ENCODE measurements at regions not wholly inside any gene's neighbourhood (a gene's known extent, or its start where the extent isn't known, plus 50 kb on each side); places are given as distances from the start of the nearest gene placed in this dataset.

DNA sequence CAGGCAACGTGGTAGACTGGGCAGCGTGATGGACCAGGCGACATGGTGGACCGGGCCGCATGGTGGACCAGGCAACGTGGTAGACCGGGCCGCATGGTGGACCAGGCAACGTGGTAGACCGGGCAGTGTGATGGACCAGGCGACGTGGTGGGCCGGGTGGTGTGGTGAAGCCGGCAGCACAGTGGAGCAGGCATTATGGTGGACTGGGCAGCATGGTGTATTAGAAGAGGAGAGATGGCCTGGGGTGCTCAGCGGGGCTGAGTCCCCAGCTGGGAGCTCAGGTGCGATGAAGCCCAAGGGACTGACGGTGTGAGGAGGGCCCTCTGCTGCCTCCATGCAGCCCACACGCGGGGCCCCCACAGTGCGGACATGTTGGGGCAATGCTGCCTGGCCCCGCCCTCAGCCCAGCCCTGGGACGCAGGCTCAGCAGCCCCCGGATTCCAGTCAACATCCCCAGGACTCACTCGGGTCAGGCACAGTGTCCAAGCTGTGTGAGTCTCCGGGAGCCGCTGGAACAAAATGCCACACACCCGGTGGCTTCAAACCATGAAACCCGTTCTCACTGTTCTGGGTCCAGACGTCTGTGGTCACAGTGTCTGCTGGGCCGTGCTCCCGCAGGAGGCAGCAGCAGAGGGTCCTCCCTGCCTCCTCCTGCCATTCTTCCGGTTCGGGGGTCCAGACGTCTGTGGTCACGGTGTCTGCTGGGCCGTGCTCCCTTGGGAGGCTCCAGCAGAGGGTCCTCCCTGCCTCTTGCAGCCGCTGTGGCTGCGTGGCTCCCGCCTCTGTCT is 1084.9 kb downstream of the BRD1 start:
- DNase-seq: no peak

DNA sequence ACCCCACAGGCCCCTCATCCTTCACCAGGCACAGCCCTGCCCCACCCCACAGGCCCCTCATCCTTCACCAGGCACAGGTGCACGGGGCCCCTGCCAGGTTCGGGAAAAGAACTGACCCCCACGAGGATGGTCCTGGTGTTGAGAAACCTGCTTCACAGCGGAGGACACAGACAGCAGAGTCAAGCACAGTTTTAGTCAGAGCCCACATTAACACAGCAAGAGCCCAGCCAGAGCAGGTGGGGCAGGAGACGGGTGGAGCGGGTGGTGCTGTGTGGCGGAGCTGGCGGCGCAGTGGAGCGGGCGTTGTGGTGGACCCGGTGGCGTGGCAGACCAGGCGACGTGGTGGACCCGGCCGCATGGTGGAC is 1085.5 kb downstream of the BRD1 start:
- no peak for DNase-seq

- no peak for DNase-seq
Observed at GRCh38 chr22:48741540-48741939, 1086.1 kb downstream of the BRD1 start.

DNA sequence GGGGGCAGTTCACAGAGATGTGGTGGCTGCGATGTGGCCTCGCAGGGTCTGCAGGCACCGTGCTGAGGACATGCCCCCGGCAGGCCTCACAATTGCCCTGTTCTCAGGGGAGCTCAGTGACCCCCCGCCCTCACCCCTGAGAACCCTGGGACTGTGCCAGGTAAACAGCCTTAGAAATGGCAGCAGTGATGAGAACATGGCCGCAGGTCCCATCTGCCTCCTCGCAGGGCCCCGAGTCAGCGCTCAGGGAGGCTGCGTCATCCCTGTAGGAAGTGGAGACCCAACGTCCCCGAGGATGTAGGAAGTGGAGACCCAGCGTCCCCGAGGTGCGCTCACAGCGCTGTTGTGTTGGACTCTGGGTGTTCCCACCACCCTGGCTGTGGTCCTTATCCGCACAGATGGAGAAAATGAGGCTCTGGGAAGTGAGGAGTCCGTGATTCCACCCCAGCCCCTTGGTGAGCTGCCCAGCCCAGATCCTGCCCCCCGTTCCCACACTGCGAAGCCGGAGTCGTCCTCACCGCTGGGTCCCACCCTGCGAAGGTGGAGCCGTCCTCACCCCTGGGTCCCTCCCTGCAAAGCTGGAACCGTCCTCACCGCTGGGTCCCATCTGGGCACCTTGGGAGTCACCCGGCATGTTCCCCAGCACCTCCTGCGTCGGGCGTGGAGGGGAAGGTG is 1086.8 kb downstream of the BRD1 start:
- no peak for DNase-seq

DNA sequence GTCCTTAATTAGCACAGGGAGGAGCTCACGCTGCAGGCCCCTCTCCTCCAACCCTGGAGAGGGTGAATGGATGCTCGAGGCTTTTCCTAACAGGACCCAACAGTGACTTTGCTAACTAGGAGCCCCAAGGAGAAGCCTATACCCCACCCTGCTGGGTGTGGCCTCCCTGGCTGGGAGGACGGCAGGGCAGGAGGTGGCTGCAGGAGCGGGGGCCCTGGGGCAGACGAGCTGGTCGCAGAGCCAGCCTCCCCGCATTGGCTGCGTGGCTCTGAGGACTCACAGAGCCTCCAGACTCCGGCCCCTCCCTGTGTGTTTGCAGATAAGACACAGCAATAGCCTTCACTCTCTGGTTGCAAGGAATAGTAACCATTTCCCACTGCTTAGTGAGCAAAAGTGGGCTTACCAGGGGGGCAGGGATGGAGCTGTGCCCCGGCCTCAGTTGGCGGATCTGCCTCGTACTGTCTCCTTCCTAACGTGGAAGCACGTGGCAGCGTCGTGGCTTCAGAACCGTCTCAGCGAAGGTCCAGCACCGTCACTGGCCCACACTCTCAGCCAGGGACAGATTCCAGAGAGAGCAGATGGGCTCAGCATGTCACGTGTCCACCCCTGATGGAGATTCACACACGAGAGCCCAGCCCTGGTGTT is 1087.5 kb downstream of the BRD1 start:
- DNase-seq: no peak

GRCh38 chr22:48739348-48740085 is 1088.2 kb downstream of the BRD1 start:
- no peak for DNase-seq

GRCh38 chr22:48738204-48738980 is 1089.3 kb downstream of the BRD1 start:
- DNase-seq: no peak

- DNase-seq: no peak
Observed at GRCh38 chr22:48737461-48738203, 1090.0 kb downstream of the BRD1 start.

DNA sequence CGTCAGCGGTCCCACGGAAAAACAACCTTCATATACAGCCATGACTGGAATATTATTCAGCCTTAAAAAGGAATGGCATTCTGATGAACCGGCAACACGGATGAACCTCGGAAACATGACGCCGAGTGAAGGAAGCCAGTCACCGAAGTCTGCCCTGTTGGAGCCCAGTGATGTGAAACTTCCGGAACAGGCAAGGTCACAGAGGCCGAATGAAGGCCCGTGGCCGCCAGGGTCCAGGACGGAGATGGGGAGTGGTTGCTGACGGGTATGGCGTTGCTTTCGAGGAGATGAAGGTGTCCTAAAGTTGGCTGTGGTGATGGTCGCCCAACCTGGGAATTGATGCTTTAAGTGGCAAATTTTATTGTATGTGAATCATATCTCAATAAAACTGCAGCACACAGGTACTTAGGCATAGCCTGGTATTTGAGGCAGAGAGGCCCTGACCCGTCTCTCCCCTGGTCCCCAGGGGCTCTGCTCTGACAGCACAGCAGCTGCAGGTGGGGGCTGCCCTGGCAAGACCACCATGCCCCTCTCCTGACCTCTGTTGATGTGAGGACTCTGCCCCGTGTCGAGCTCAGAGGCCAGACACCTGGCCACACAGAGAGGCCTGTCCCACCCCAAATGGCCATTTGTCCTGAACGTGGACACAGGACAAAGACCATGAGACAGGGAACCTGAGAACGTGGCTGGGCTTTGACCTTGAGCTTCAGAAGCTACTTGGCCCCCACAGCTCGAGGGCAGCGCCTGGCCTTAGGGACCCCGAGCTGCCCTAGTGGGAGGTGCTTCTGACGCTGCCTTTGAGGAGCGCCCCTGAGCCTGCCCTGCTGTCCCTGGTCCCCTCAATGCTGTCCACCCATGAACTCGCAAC is 1090.8 kb downstream of the BRD1 start:
- DNase-seq: no peak

- DNase-seq: no peak
Observed at GRCh38 chr22:48734961-48735360, 1092.7 kb downstream of the BRD1 start.

DNA sequence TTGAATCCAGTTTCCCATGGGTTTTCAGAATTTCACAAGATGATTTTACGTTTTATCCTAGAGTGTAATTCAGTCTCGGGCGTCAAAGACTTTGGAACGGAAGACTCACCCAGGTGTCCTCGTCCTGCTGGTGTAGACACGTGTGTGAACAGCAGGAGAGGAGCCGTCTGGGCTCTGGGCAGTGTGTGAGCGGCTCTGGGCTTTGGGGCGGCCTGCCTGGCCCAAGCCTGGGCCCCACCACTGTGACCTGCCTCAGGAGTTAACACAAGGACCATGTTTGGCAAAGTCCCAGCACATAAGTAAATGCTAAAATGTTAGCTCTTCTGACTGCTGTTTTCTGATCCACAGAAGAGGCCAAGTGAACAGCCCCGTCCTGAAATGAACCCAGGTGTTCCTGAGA is 1093.3 kb downstream of the BRD1 start:
- DNase-seq: no peak

DNA sequence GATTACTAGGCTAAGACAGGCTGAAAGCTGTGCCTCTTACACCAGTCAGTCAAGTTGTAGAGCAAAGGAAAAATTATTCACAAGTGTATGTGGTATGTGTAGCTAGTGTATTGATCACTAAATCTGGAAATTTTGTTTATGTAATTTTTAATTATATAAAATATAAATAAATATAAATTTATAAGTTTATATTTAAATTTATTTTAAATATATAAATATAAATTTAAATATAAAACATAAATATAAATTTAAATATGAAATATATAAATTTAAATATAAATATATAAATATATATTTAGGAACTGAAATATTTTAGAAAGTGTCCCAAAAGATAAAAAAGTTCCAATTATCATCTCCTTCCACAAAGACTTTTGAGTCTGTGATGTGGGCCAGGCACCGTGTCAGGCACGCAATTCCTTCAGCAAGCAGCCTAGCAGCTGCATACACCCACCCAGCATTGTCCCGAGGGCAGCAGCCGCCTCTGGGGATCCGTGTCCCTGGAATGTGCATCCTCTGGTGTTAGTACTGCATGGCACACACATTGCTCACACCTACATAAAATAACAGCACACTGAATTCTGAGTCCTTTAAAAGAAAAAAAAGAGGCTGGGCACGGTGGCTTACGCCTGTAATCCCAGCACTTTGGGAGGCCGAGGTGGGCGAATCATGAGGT is 1098.0 kb downstream of the BRD1 start:
- no peak for DNase-seq

DNA sequence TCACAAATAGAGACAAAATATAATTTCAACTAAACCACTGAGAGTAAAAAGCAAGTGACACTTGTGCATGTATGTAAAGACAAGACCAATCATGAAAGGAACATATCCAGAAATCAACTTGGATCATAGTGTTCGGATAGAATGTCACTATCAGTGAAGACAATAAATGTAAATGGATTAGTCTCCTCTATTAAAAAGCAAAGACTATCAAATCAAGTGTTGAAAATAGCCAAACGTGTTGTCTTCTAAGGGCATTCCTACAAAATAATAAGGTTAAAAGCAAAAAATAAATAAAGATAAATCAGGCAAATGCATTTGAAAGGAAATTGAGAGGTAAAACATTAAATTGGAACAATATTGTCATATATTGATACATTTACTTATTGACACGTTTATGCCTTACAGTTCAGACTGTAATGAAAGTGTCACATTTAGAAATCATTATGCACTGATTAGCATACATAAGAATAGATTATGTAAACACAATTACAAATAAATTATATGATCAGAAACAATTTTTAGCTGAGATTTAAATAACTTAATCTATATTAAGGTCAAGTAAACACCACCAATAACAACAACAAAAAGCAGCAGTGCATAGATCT is 1100.1 kb downstream of the BRD1 start:
- DNase-seq: no peak

GRCh38 chr22:48724899-48725298 is 1102.8 kb downstream of the BRD1 start:
- DNase-seq: no peak

GRCh38 chr22:48722661-48723060 is 1105.0 kb downstream of the BRD1 start:
- no peak for DNase-seq

- DNase-seq: no peak
Observed at GRCh38 chr22:48721395-48721669, 1106.3 kb downstream of the BRD1 start.

DNA sequence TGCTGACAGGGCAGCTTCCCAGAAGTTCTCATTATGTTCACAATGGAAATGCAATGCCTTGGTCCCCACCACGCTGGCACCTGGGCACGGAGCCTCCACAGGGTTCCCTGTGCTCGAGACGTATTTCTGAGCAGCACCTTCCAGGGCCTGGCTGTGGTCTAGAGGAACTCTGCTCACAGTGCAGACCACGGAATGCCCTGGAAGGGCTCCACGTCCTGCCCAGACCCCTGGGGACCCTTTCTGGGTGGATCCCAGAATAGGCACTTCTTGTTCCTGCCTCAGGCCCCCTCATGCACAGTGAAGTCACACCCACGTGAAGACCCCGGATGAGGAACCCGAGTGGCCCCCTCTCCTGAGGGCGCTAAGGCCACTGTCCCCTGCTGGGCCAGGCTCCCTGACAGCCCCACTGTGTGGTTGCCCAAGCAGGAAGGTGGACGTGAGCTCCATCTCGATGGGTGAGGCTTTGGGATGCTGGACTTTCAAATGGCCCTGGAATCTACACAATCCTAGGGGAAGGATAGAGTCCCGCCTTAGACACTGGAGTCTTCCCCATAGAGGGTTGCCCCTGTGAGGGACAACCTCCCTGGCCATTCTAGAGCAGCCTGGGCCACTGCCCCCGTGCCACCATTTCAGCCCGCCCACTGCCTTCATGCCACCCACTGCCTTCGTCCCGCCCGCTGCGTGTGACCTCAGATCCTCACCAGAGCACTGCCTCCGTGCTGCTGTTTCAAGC is 1106.8 kb downstream of the BRD1 start:
- no peak for DNase-seq

GRCh38 chr22:48719978-48720661 is 1107.6 kb downstream of the BRD1 start:
- DNase-seq: no peak
